ENCODE measurements at regions not wholly inside any gene's neighbourhood (a gene's known extent, or its start where the extent isn't known, plus 50 kb on each side); places are given as distances from the start of the nearest gene placed in this dataset.

- Mint-ChIP-seq H3K4me1 (ENCODE audit: low read depth) (no peaks in the 10 kb centered on the region), H3K36me3 (ENCODE audit: low read depth) (no peaks in the 10 kb centered on the region), H3K4me3 (ENCODE audit: unreplicated experiment) (no peak overlapping the region), H3K27me3 (ENCODE audit: low read depth) (peaks cover 11% of the 10 kb centered on the region), H3K27ac (ENCODE audit: unreplicated experiment) (no peak overlapping the region), H3K9me3 (ENCODE audit: low read depth) (no peaks in the 10 kb centered on the region)
- DNase-seq (ENCODE audit: low spot score), result no peak
- TF ChIP-seq CTCF (IDR thresholded peaks at IDR 0.05), result no peak
These were observed 307.5 kb upstream of the ANKRD30A start for GRCh38 chr10:36817898-36818297.

GRCh38 chr10:36808625-36809362, 316.6 kb upstream of the ANKRD30A start:
- Mint-ChIP-seq H3K27ac (ENCODE audit: unreplicated experiment) (no peak overlapping the region), H3K4me3 (ENCODE audit: unreplicated experiment) (no peak overlapping the region), H3K4me1 (ENCODE audit: low read depth) (peaks cover 13% of the 10 kb centered on the region), H3K9me3 (ENCODE audit: low read depth) (no peaks in the 10 kb centered on the region), H3K27me3 (ENCODE audit: low read depth) (no peaks in the 10 kb centered on the region), H3K36me3 (ENCODE audit: low read depth) (no peaks in the 10 kb centered on the region)
- DNase-seq (ENCODE audit: low spot score), result no peak
- no peak for TF ChIP-seq CTCF (IDR thresholded peaks at IDR 0.05)

DNA sequence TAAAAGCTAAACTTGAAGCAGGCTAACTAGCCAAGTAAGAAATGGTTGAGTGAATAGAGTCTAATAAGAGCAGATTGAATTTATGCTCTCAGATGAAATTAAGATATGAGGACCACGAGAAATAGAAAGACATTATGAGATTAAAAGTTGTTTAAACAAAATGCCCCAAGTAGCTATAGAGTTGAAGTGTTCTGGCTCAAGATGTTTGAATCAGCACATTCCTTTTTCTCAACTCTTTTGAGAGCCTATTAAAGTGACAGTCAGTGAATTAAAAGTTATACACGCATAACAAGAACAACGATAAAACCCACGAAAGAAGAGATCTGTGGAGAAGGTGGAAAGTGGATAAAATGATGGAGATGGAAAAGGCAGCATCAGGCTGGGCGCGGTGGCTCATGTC, 322.2 kb upstream of the ANKRD30A start:
- Mint-ChIP-seq H3K4me3 (ENCODE audit: unreplicated experiment) (no peak overlapping the region), H3K36me3 (ENCODE audit: low read depth) (no peaks in the 10 kb centered on the region), H3K27ac (ENCODE audit: unreplicated experiment) (no peak overlapping the region)

GRCh38 chr10:36802490-36803153, 322.8 kb upstream of the ANKRD30A start:
- DNase-seq (ENCODE audit: low spot score), result no peak
- Mint-ChIP-seq H3K27ac (ENCODE audit: unreplicated experiment) (peak overlapping the region; percentile 75), H3K9me3 (ENCODE audit: low read depth) (no peaks in the 10 kb centered on the region), H3K27me3 (ENCODE audit: low read depth) (no peaks in the 10 kb centered on the region), H3K4me1 (ENCODE audit: low read depth) (peaks cover 27% of the 10 kb centered on the region), H3K4me3 (ENCODE audit: unreplicated experiment) (no peak overlapping the region), H3K36me3 (ENCODE audit: low read depth) (no peaks in the 10 kb centered on the region)
- no peak for TF ChIP-seq CTCF (IDR thresholded peaks at IDR 0.05)

More for the DNA sequence above, 322.2 kb upstream of the ANKRD30A start:
- H3K4me1 Mint-ChIP-seq (ENCODE audit: low read depth), result peaks cover 27% of the 10 kb centered on the region
- no peak for TF ChIP-seq CTCF (IDR thresholded peaks at IDR 0.05)
- no peaks in the 10 kb centered on the region for H3K9me3 Mint-ChIP-seq (ENCODE audit: low read depth)
- H3K27me3 Mint-ChIP-seq (ENCODE audit: low read depth), result no peaks in the 10 kb centered on the region
- DNase-seq (ENCODE audit: low spot score), result no peak

DNA sequence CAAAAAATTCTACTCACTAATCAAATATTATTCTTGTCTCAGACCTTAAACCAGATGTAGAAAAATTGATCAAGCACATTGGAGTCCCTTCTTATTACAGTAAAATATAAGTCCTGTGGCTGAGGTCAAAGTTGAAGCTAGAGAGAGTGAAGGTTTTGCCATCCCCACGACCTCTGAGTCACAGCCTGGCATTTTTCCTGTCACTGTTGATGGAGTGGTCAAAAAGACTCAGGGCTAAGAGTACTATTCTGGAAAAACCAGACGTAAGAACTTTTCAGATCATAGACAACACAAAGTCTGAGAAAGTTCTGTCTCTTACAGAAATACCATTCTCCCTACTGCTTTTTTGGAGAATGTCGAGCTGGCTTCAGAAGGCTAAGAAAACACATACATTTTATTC, 323.7 kb upstream of the ANKRD30A start:
- Mint-ChIP-seq H3K9me3 (ENCODE audit: low read depth) (no peaks in the 10 kb centered on the region), H3K36me3 (ENCODE audit: low read depth) (no peaks in the 10 kb centered on the region), H3K4me3 (ENCODE audit: unreplicated experiment) (no peak overlapping the region), H3K4me1 (ENCODE audit: low read depth) (peaks cover 27% of the 10 kb centered on the region), H3K27ac (ENCODE audit: unreplicated experiment) (peak overlapping the region; percentile 75), H3K27me3 (ENCODE audit: low read depth) (peaks cover 2% of the 10 kb centered on the region)
- no peak for DNase-seq (ENCODE audit: low spot score)
- no peak for TF ChIP-seq CTCF (IDR thresholded peaks at IDR 0.05)

Data from chondrocyte (in vitro differentiated cells).